ENCODE measurements at regions not wholly inside any gene's neighbourhood (a gene's known extent, or its start where the extent isn't known, plus 50 kb on each side); places are given as distances from the start of the nearest gene placed in this dataset.
"Not testable (repeated sequence)": the region's sequence is repeated elsewhere in the genome, so short reads cannot be mapped to it uniquely, and the experiment has no call there.

DNA sequence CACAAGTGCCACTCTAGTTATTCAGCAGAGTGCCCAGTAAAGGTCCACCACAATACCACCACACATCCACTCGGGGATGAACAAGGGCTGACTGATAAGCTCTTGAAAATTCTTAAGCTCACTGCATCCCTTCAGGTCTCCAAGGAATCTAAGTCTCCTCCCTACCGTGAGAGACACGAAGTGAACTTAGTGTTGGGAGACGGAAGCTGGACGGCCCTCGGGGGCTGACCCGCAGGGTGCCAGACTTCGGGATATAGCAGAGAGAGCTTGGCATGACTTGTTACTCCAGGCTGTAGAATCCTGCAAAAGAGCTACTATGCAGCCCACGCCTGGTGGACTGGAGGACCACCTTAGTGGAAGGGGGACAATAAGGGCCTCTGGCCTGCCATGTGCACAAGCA is 75.1 kb downstream of the LYZL1 start:
- not testable (repeated sequence) for FAIRE-seq; DNase-seq (ENCODE audit: insufficient read length, low spot score)

DNA sequence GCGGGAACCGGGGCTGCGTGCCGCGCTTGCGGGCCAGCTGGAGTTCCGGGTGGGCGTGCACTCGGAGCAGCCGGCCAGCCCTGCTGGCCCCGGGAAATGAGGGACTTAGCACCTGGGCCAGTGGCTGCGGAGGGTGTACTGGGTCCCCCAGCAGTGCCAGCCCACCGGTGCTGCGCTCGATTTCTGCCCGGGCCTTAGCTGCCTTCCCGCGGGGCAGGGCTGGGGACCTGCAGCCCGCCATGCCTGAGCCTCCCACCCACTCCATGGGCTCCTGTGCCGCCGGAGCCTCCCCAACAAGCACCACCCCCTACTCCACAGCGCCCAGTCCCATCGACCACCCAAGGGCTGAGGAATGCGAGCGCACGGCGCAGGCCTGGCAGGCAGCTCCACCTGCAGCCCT is 77.3 kb downstream of the LYZL1 start:
- not testable (repeated sequence) for FAIRE-seq; DNase-seq (ENCODE audit: insufficient read length, low spot score)

DNA sequence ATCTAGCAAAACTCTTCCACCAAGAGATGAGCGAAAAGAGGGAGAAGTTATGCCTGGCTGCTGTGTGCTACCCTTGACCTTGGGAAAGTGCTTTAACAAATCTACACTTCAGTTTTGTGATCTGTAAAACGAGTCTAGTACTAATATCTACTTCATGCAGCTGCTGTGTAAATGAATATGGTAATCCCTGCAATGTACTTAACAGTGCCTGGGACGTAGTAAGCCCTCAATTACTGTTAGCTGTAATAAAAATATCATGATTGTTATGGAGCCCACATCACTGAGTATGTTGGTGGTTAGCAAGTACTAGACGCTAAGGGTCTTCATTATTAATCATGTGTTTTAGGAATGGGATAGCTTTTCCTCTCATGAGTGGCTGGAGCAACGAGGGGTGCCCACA is 80.5 kb downstream of the LYZL1 start:
- no peak for DNase-seq (ENCODE audit: insufficient read length, low spot score)
- FAIRE-seq: no peak
- TF ChIP-seq SPI1 (IDR thresholded peaks at IDR 0.05; ENCODE audit: low read depth, low read length) (no peak), POLR2AphosphoS5 (IDR thresholded peaks at IDR 0.05; ENCODE audit: low read depth, low read length) (no peak), PAX5 (IDR thresholded peaks at IDR 0.05; ENCODE audit: insufficient read depth, low read length, severe bottlenecking) (no peak), TAF1 (IDR thresholded peaks at IDR 0.05; ENCODE audit: low read depth, low read length) (no peak), POLR2A (IDR thresholded peaks at IDR 0.05; ENCODE audit: low read depth, low read length) (no peak), POU2F2 (IDR thresholded peaks at IDR 0.05; ENCODE audit: low read depth, low read length) (no peak)

DNA sequence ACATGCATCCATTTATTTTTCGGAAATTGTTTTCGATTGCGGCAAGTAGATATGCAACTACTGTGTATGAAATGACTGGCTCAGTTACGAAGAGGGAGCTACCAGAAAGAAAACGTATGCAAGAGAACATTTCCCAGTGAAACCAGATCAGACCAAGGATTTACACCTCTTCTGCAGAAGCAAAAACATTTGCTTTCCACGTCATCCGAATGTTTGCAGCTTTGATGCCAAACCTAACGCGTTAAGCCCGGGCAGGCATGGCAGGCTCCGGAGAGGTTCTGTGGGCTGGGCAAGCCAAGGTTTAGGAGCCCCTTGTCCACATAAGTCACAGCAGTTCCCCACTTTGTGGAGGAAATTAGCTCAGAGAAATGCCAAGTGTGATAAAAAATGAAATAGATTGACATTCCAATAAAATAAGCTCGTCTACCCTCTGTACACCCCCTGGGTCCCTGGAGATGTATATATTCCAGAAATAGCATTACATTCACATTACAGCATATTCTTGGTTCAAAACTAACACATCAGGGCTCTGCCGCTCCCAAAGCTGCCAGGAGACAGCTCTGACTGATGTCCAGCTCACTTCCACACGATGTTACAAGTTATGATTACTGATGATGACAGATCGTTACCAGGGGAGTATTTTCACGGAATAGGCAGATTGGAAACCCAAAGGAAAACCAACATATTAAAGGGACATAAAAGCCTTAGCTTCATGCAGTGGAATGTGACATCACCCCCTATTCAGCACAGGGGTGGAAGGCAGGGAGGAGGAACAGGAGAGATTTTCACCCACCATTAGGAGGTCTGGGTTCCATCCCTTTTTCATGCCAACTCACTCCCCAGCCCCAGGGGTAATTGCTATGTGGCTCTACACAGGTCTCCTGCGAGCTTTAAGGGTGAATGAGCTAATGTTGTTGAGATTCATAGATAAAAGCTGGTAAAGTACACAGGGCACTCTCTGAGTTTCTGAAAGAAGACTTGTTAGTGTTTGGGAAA is 81.5 kb downstream of the LYZL1 start:
- FAIRE-seq: no peak
- TF ChIP-seq POLR2AphosphoS5 (IDR thresholded peaks at IDR 0.05; ENCODE audit: low read depth, low read length) (no peak), PAX5 (IDR thresholded peaks at IDR 0.05; ENCODE audit: insufficient read depth, low read length, severe bottlenecking) (no peak), POU2F2 (IDR thresholded peaks at IDR 0.05; ENCODE audit: low read depth, low read length) (no peak), SPI1 (IDR thresholded peaks at IDR 0.05; ENCODE audit: low read depth, low read length) (no peak), POLR2A (IDR thresholded peaks at IDR 0.05; ENCODE audit: low read depth, low read length) (no peak), TAF1 (IDR thresholded peaks at IDR 0.05; ENCODE audit: low read depth, low read length) (no peak)
- DNase-seq (ENCODE audit: insufficient read length, low spot score): no peak

DNA sequence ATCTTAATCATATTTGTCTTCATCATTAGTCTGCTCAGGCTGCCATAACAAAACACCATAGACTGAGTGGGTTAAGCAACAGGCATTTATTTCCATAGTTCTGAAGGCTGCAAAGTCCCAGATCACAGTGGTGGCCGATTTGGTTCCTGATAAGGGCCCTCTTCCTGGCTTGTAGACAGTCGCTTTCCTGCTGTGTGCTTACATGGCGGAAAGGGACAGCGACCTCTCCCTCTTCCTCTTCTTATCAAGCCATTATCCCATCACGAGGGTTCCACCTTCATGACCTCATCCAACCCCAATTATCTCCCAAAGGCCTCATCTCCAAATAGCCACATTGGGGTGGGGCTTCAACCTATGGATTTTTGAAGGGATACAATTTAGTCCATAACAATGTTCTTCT is 84.0 kb downstream of the LYZL1 start:
- FAIRE-seq: no peak
- DNase-seq (ENCODE audit: insufficient read length, low spot score): no peak
- no peak for TF ChIP-seq POU2F2 (IDR thresholded peaks at IDR 0.05; ENCODE audit: low read depth, low read length)
- TF ChIP-seq POLR2AphosphoS5 (IDR thresholded peaks at IDR 0.05; ENCODE audit: low read depth, low read length): no peak
- no peak for TF ChIP-seq SPI1 (IDR thresholded peaks at IDR 0.05; ENCODE audit: low read depth, low read length)
- TF ChIP-seq TAF1 (IDR thresholded peaks at IDR 0.05; ENCODE audit: low read depth, low read length): no peak
- no peak for TF ChIP-seq POLR2A (IDR thresholded peaks at IDR 0.05; ENCODE audit: low read depth, low read length)
- no peak for TF ChIP-seq PAX5 (IDR thresholded peaks at IDR 0.05; ENCODE audit: insufficient read depth, low read length, severe bottlenecking)

DNA sequence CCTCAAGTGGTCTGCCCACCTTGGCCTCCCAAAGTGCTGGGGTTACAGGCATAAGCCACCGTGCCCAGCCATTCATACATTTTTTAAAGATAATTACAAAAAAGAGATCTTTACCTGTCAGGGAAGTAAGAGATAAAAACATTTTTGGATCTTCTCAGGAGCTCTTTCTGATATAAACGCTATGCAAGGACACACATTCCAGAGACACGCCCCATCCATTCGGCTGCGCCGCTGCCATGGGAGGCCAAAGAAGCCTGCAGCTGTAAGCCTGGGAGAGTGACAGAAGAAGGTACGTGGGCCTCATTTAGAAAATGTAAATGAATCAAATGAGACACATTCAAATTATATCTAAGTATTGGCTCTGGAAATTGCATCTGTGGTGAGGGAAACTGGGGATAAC is 85.3 kb downstream of the LYZL1 start:
- TF ChIP-seq TAF1 (IDR thresholded peaks at IDR 0.05; ENCODE audit: low read depth, low read length) (no peak), PAX5 (IDR thresholded peaks at IDR 0.05; ENCODE audit: insufficient read depth, low read length, severe bottlenecking) (no peak), POLR2A (IDR thresholded peaks at IDR 0.05; ENCODE audit: low read depth, low read length) (no peak), SPI1 (IDR thresholded peaks at IDR 0.05; ENCODE audit: low read depth, low read length) (no peak), POU2F2 (IDR thresholded peaks at IDR 0.05; ENCODE audit: low read depth, low read length) (no peak), POLR2AphosphoS5 (IDR thresholded peaks at IDR 0.05; ENCODE audit: low read depth, low read length) (no peak)

DNA sequence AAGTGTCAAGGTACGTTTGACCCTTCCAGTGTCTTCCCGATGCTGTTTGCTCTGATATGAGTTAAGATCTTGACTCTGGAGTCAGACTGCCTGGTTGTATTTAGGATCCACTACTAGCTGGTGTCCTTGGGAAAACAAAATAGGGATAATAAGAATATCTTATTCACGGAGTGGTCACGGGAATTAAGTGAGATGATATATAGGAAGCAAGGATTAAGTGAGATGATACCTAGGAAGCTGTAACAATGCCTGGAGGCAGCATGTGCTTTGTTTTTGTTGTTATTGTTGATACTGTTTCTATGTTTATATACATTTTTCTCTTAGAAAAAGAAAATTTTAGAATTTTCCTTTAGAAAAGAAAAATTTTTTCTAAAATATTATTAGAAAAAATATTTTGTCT is 87.0 kb downstream of the LYZL1 start:
- FAIRE-seq (no peak), DNase-seq (ENCODE audit: insufficient read length, low spot score) (no peak)
- TF ChIP-seq TAF1 (IDR thresholded peaks at IDR 0.05; ENCODE audit: low read depth, low read length): no peak
- TF ChIP-seq POU2F2 (IDR thresholded peaks at IDR 0.05; ENCODE audit: low read depth, low read length): no peak
- TF ChIP-seq POLR2A (IDR thresholded peaks at IDR 0.05; ENCODE audit: low read depth, low read length): no peak
- no peak for TF ChIP-seq SPI1 (IDR thresholded peaks at IDR 0.05; ENCODE audit: low read depth, low read length)
- no peak for TF ChIP-seq PAX5 (IDR thresholded peaks at IDR 0.05; ENCODE audit: insufficient read depth, low read length, severe bottlenecking)
- no peak for TF ChIP-seq POLR2AphosphoS5 (IDR thresholded peaks at IDR 0.05; ENCODE audit: low read depth, low read length)

More for the DNA sequence above, 85.3 kb downstream of the LYZL1 start:
- FAIRE-seq: no peak
- no peak for DNase-seq (ENCODE audit: insufficient read length, low spot score)

DNA sequence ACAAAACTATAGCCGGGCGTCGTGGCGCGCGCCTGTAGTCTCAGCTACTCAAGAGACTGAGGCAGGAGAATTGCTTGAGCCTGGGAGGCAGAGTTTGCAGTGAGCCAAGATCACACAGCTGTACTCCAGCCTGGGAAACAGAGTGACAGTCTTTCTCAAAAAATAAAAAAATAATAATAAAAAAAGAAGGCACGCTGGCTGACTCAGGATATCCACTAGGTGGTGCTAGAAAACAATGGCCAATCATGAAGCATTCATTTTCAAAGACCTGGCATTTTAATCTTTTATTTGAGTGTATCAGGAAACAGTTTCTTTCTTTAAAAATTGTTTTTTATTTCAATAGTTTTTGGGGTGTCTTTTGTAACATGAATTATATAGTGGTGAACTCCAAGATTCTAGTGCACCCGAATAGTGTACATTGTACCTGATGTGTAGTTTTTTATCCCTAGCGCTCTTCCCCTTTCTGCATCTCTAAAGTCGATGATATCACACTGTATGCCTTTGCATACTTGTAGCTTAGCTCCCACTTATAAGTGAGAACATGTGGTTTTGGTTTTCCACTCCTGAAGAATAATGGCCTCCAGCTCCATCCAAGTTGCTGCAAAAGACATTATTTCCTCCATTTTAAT is 88.6 kb downstream of the LYZL1 start:
- no peak for TF ChIP-seq POU2F2 (IDR thresholded peaks at IDR 0.05; ENCODE audit: low read depth, low read length)
- TF ChIP-seq SPI1 (IDR thresholded peaks at IDR 0.05; ENCODE audit: low read depth, low read length): no peak
- no peak for TF ChIP-seq POLR2AphosphoS5 (IDR thresholded peaks at IDR 0.05; ENCODE audit: low read depth, low read length)
- TF ChIP-seq POLR2A (IDR thresholded peaks at IDR 0.05; ENCODE audit: low read depth, low read length): no peak
- TF ChIP-seq TAF1 (IDR thresholded peaks at IDR 0.05; ENCODE audit: low read depth, low read length): no peak
- no peak for TF ChIP-seq PAX5 (IDR thresholded peaks at IDR 0.05; ENCODE audit: insufficient read depth, low read length, severe bottlenecking)
- DNase-seq (ENCODE audit: insufficient read length, low spot score) (no peak), FAIRE-seq (no peak)

DNA sequence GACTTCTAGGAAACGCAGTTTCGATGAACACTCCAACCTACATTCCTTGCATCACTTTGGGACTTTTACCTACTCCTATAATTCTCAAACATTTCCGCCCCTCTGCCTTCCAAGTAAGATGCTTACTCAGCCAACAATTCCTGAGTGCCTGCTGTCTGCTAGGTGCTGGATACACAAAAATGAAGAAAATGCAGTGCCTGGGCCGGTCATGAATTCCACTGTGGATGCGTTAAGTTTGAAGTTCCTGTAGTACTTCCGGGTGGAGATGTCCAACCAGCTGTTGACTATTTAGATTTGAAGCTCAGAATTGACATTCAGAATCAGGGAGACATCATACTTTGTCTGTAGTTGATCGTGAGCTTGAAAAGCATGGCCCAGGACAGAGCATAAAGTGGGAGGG is 89.2 kb downstream of the LYZL1 start:
- FAIRE-seq: no peak
- no peak for TF ChIP-seq POU2F2 (IDR thresholded peaks at IDR 0.05; ENCODE audit: low read depth, low read length)

DNA sequence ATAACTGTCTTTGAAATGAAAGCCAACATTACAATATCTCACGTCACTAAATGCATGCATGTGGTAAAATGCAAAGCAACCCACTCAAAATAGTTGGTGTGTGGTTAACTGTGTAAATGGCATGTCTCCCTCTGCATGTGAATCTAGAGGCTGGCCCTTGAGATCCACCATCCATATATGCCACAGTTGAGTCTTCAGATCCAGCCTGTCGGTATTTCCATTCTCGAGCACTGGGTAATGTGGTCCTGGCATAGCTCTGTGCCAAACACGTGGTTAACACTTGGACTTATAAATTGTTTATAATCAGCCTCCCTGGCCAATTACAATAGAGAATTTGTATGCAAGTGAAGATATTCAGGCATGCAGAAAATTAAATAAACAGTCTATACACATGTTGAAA is 90.3 kb downstream of the LYZL1 start:
- FAIRE-seq: no peak
- TF ChIP-seq POU2F2 (IDR thresholded peaks at IDR 0.05; ENCODE audit: low read depth, low read length) (0 out of 2 replicates have a peak, but pooled peaks have one; percentile 21), PAX5 (IDR thresholded peaks at IDR 0.05; ENCODE audit: insufficient read depth, low read length, severe bottlenecking) (no peak)

More for the DNA sequence above, 89.2 kb downstream of the LYZL1 start:
- DNase-seq (ENCODE audit: insufficient read length, low spot score): no peak

DNA sequence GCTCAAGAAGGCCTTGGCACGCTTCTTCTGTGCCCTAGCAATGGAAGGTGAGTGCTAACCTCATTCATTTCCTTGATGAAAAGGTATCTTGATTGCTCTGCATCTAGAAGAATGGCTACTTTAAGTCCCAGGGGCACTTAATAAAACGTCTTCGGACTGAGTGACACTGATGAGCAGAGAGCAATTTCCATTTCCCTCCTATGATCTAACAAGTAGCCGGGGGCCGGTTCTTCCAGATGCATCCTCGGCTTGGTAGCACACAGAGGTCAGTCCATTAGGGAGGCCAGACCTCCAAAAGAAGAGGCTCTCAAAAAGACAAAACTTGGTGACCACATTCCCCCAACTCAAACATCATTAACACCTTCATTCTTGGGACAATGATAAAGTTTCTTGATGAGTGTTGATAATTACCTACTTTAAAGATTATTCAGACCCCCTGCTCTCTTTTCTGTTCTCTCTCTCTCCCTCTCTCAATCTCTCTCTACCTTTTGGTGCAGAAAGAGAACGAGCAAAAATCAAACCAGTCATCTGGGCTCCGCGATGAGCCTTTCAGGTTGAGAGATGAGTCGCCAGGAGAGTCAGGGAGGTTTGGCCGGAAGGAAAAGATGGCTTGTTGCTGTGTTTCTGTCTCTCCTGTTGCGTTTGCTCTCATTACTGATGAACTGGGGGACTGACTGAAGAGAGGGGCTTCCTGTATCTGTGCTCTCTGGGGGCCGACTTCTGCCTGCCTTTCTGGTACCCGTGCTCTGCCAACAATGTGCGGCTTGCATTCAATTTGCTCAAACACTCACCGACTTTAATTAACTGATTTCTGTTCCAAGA is 91.1 kb downstream of the LYZL1 start:
- DNase-seq (ENCODE audit: insufficient read length, low spot score); FAIRE-seq: not testable (repeated sequence)

More for the DNA sequence above, 90.3 kb downstream of the LYZL1 start:
- no peak for DNase-seq (ENCODE audit: insufficient read length, low spot score)

DNA sequence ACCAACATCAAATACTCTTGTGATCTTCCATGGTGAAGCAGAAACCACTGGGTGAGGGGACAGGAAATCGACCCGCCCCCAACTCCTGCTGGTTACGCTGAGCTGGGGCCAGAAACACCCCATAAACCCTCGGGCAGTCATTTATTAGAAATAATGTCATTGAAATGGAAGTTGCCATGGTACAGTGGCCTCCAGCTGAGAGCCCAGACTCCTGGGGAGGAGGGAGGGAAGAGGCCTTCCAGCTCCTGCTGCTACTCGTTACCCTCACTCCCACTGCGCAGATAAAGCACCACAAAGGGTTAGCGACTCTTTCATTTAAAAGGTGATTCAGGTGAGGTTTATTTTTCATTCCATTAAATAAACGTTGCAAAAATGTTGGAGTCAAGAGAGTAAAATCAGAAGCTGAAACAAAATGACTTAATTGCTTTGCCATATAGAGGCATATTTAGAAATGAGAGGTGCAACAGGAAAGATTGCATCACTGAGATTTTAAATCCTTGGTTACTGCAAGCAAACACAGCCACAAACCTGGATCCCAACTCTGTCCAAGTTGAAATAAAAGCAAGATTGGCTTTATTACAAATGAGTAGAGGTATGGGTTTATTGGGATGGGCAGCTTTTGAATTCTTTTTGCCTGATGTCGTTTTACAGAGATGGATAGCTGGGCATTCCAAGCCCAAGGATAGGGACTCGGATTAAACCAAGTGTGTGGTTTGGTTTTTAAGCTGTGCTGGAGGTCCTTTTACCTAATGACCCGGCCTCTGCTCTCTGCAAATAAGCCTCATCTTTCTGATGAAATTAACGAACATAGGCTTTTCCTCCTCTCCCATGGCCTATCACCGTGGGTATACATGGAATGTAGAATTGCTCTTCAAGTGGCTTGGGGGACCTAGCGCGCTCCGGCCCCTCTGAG is 92.0 kb downstream of the LYZL1 start:
- FAIRE-seq: peak; percentile 16

More for the DNA sequence above, 92.0 kb downstream of the LYZL1 start:
- DNase-seq (ENCODE audit: insufficient read length, low spot score): not testable (repeated sequence)

All from GM12891 (cell line).